GM18867 (cell line): ENCODE measurements at regions not wholly inside any gene's neighbourhood (a gene's known extent, or its start where the extent isn't known, plus 50 kb on each side); places are given as distances from the start of the nearest gene placed in this dataset.

Experiments
- ATAC-seq: cut with Tn5 transposase; IDR thresholded peaks from one replicate; pipeline ENCODE4 v1.9.1; 2021; ENCODE audit warnings: mild to moderate bottlenecking, moderate library complexity; ENCODE audit not compliant: unreplicated experiment

DNA sequence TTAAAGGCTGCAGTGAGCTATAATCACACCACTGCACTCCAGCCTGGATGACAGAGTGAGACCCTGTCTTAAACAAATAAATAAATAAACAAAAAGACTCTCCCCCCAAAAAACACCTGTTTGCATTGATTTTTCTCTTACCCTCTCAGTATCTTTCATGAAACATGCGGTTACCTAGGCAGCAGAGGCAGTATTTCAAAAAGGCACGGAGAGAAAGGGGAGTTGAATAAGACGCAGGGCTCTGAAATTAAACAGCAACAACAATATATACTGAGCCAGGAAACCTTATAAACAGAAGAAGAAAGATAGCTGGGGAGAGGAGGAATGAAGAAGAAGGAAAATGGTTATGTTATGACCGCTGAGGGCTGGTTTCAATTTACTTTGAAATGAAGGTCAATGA is 277.6 kb downstream of the BTG1 start:
- no peak for ATAC-seq

DNA sequence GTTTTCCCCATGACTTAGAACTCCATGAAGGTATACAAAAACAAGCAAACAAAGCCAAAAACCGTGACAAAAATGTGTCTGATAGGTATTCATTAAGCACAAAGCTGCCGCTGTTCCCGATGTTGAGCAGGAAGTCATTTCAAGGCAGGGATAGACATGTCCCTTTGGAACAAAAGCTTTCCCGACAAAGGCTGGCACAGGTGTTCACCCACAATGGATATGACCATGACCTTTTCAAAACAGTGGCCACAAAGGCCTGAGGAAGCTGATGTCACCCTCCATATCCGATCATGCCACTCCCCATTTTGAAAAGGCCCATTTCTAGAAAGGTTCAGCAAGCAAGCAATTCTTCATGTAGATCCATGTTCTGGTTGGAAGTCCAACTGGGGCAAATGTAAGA is 279.1 kb downstream of the BTG1 start:
- no peak for ATAC-seq

DNA sequence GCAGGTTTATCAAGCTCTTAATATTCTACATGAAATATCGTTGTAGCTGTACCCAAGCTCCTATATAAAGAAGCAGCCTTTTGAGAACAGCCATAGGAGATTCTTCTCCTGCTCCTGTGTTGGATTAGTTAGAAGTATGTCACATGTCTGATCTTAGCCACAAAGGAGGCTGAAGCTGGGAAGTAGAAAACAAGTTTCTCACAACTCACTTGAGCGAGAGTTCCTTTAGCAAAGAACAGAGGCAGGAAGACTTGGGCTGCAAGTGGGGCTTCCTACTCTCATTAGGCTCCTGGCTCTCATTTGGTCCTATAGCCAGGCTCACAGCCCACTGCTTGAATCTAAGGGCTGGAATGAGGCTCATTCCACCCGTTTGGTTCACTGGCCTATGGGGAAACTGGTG is 281.9 kb downstream of the BTG1 start:
- no peak for ATAC-seq

DNA sequence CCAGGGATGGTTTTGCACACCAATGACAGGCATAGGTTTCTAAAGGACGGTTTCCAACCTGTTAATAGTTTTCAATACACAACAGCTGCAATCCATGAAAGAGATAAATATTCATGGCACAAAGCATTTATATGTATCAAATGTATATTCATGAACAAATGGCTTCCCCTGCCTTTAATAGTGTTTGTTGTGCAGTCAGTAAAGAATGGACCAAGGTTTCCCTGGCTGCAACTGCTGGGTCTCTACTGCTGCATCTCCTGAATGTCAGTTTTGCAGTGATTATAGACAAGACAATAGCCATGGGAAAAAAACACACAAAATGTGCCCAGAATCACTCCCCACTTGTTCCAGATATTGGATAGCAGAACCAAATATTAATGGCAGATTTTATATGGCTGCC is 284.1 kb downstream of the BTG1 start:
- no peak for ATAC-seq

DNA sequence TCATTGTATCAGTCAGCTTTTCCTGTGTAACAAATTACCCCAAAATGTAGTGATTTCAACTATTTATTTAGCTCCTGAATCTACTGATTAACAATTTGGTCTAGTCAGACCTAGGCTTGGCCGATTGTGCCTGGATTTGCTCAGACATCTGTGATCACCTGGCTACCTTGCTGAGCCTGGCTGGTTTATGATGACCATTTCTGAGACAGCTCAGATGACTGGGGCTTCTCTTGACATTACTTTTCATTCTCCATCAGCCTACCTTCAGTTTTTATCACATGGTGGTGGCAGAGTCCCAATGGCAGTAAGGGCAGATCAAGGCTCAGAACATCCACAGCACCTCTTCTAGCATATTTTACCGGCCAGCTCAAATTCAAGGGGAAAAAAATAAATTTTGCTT is 286.3 kb downstream of the BTG1 start:
- ATAC-seq = no peak

DNA sequence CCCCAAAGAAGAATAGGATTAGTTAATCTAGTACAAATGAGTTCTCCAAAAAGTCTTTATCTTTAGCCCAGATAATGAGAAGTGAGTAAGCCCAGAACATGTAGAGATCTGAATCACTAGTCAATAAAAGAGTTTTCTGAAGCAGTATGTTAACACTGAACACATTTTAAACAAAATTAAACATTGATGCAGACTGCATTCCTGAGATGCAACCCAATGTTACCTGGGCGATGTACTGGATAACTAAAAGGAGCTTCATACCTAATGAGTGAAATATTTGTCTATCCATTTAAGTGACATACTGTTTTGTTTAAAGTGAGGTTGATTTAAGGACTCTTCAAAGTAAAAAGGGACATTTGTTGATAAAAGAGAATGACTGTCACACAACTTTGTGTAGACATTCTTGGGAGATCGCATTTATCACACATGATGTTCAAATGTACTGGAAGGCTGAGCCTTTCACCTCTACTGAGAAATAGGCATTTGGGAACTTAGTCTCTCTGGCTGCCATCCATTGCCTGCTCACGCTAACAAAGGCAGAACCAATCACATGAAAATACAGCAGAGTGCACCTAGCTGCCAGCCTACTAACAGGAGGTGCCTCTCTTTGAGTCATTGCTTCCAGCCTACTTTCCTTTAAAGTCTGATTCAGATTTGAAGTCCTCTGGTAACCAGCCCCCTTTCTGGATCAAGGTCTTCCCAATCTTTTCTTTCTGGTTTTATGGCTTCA is 287.7 kb downstream of the BTG1 start:
- no peak for ATAC-seq

DNA sequence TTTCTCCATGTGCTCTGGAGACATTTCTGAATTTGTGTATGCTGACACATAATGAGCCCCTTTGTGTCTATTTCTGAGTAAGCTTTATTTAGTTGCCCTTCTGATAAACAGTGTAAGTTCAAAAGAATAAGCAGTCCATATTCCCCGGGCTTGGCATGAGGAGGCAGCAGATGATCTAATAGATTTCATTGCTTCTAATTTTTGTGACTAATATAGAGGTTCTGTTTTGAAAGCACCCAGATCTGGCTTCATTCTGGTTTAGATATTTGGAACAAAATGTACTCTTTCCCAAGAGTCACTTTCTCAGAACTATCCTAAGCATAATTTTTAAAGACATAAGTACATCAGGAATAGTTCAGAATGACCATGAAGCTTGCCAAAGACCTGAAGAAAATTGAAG is 290.9 kb downstream of the BTG1 start:
- no peak for ATAC-seq

DNA sequence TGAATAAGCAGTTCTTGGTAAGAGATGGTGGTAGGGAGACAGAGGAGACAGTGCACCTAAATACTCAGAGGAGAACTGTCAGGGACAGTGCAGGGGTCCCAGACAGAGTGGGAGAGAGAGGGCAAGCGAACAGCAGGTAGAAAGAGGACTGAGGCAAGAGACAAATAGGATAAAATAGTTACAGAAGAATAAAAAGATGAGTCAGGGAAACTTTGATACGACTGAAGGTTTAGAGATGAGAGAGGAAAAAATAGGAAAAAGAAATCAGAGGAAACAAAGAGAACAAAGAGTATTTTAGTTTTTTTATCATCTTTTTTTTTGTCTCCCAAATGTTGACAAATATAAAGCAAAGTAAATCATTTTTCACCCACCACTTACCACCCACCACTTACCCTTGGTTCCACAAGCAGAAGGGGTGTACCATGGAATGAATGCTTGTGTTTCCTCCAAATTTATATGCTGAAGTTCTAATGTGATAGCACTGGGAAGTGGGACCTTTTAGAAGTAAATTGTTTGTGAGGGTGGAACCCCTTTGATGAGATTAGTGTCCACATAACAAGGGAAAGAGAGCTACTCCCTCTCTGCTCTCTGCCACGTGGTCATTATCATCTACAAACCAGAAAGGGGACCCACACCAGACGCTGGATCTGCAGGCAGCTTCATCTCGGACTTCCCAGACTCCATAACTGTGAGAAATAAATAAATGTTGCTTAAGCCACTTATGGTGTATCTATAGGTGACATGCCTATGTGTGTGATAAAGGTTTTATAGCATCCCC is 292.1 kb downstream of the BTG1 start:
- ATAC-seq = no peak

DNA sequence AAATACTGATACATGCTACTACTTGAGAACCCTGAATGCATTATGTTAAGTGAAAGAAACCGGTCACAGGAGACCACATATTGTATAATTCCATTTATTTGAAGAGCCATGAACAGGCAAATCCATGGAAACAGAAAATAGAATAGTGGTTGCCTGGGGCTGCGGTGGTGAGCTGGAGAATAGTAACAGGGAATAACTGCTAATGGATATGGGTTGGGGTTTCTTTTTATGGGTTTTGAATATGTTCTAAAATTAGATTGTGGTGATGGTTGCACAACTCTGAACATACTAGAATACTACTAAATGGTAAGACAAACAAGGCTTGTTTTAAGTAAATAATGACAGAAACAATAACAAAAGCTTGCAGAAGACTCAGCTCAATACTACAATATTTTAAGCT is 293.0 kb downstream of the BTG1 start:
- ATAC-seq = no peak

DNA sequence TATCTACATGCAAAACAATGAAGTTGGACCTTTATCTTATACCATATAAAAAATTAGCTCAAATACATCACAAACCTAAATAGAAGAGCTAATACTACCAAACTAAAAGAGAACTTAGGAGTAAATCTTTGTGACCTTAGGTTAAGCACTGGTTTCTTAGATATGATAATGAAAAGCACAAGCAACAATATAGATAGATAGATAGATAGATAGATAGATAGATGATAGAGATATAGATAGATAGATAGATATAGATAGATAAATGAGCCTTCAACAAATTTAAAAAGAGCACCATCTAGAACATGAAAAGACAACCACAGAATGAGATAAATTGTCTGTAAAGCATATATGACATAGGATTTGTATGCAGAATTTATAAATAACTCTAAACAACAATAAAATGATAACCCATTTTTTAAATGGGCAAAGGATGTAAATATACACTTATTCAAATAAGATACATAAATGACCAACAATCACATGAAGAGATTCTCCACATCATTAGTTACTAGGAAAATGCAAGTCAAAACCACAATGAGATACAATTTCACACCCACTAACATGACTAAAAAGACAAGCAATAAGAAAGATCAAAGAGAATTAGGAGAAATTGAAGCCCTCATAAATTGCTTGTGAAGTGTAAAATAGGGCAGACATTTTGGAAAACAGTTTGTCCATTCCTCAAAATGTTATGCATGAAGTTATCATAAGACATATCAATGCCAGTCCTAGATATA is 293.7 kb downstream of the BTG1 start:
- peak; percentile 59 for ATAC-seq

DNA sequence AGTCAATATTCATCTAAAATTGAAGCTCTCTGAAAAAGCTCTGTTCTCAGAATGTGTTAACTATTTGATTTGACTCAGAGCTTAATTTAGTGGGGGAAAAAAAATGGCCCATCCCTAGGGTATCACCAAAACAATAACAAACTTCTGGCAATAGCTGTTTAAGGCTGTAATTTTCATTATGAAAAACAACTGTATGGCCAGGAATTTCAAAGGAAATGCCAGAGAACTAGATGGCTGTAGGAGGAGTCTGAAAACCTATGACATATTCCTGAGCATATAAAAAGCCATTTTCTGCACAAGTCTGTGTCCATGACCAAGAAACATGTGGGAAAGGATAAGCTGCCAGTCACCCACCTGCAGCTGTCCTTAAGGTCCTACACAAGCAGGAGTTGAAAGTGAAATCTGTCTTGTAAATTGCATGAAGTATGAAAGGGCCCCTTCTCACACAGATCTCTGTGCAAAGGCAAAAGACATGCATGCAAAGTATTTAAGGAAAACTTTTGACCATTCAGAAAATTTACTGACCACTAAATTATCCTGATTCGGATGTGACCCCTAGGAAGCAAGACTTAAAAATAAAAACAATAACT is 299.1 kb downstream of the BTG1 start:
- ATAC-seq = peak; percentile 98

DNA sequence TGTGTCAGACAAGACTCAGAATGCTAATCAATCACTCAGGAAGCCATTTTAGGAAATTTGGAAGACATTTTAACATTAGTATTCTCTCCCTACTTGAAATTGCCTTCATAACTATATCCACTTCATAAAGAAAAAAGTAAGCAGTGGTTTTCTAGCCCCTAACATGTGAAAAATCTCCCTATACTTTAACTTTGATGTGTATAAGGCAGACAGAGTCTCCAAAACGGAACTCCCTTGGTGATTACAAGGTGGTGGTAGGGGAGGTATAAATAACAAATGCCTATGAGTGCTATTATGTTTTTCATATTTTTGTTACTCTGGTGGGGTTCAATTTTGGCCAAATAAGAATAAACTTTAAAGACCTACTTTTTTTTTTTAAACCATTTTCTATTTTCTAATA is 300.3 kb downstream of the BTG1 start:
- ATAC-seq = no peak

DNA sequence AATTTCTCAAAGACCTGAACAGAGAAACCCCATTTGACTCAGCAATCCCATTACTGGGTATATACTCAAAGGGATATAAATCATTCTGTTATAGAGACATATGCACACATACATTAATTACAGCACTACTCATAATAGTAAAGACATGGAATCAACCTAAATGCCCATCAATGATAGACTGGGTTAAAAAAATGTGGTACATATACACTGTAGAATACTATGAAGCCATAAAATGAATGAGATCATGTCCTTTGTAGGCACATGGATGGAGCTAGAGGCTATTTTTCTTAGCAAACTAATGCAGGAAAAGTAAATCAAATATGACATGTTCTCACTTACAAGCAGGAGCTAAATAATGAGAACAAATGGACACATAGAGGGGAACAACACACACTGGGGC is 303.8 kb downstream of the BTG1 start:
- no peak for ATAC-seq

DNA sequence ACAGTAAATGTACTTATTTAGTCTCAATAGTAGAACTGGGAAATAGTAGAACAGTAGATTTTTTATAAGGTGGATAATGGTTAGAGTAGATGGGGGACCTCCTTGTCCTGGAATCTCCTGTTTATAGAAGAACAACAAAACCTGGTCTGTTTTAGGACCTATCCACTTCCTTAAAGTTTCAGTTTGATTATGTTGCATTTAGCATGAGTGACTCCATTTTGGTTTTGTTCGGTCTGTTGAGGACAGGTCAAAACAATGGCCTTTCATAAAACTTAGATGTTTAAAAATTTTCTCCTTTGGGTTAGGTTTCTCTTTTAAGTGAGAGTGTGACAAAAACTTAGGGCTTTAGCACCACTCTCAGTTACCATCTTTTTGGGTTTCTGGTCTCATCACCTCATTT is 308.9 kb downstream of the BTG1 start:
- ATAC-seq = no peak

DNA sequence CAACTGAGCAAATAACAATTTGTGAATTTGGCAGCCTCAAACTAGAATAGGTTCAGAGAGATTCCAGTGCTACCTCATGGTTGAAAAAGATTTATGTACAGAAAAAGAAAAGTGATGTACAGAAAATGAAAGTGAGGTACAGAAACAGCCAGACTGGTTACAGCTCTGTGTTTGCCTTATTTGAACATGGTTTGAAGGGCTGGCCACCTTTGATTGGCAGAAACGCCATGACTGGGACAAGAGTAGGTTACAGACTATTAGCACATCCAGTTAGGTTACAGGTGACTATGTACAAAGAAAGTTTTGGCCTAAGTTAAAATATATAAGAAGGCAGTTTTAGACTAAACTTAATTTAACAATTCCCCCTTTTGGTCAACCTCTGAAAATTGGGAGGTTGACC is 309.4 kb downstream of the BTG1 start:
- peak; percentile 41 for ATAC-seq

DNA sequence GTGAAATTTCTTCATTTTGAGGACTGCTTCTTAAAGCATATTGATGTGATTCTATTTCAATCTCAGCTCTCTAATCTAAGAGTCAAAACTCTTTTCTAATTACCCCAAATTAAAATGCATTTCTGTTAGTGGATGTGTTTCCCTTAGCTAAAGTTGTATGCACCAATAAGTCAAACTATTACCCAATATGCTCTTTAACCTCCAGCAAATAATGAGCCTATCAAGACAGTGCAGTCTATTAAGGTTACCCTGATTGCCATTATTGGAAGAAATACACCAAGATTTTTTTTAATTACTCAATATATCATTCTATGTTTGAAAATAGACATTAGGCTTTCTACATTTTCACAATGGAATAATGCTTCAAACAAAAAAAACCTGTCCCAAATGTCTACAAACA is 310.0 kb downstream of the BTG1 start:
- no peak for ATAC-seq

DNA sequence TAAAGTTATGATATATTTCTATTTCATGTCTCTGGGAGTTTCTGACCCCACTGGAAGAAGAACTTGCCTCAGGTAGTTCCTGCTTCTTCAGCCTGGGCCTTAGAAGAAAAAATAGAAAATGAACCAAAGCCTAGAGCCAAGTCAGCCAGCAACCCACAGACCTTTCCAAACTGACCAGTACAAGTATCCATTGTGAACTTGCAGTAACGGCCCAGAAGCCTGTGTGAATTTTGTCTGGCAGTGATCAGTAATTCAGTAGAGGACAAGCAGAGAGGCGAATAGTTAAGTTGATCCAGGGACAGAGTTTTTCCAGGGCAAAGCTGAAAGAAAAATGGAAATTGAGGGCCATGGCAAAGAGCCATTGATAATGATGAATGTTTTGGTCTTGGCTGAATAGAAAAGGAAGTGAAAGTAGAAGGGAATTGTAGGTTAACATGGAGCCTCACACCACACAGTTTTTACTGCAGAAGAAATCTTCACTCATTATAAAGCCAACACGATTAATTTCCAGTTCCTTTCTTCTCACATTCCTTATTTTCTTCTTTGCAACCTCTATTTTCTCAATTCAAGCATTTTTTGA is 311.8 kb downstream of the BTG1 start:
- ATAC-seq = peak; percentile 42

DNA sequence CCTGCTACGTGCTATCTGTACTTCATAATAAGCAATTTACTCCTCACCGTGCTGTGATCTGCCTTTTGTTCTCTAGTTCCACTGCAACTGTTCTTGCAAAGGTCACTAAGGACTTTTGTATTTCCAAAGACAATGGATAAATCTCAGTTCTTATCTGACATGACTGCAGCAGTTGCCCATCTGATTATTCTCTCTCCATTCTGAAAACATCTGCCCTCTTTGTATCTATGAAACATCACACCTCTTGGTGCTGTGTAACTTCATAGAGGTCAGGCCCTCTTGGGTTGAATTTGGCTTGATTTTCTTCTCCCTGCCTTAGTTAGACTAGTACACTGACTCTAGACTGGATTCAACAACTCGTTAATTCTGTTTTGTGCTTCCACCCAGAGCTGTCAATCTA is 319.6 kb downstream of the BTG1 start:
- no peak for ATAC-seq

DNA sequence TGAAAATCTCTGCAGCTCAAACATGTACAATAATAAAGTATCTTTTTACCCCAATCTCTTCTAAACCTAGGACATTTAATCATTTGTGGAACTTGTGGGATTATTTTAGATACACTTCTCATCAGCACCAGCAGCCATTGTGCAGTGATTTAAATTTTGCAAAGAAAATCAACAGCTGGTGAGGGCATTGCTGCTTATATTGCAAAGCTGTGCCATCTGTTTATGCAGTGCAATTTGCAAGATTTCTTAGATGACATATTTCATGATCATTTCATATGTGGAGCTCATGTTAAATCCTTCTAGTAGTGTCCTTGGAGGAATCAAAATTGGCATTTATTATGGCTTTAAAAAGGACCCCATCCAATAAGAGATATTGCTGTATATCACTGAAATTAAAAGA is 320.7 kb downstream of the BTG1 start:
- no peak for ATAC-seq

DNA sequence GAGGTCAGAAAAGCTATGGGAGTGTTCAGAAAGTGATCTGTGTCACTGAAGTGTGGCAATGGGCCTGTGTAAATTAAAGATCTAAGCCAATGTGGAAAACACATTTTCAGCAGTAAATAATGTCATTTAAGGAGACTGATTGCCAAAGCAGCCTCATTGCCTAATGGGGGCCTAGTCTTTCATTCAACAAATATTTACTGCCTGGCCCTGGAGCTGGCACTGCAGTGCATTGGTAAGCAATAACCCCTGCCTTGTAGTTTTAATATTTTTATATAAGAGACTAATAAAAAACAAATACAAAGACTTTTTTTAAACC is 326.6 kb downstream of the BTG1 start:
- ATAC-seq = no peak
